Activated CD4-positive, alpha-beta T cell treated with anti-CD3 and anti-CD28 coated beads, Interleukin-10, Interleukin-2, amounts not matched to agents 100 ng/mL and 50 ng/mL, durations not matched to agents 16 hours and 8 hours (primary cell): ENCODE measurements at regions not wholly inside any gene's neighbourhood (a gene's known extent, or its start where the extent isn't known, plus 50 kb on each side); places are given as distances from the start of the nearest gene placed in this dataset.

ENCODE experiments used
- DNase-seq: peaks from one replicate; pipeline ENCODE4 v3.0.0-alpha.2; 2020

DNA sequence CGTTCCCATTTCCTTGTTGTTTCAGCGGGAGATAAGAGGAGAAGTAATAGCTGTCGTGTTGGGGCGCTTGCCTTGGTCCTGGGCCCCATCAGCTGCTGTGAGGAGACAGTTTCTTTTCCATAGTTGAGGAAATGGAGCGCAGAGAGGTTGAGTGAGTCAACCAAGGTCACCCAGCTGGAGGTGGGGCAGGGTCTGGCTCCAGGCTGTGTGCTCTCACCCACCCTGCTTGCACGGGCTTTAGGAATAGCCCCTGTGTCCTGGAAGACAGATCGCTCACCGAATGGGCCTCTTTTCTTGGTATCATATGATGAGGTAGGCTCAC, 165.7 kb upstream of the RTL1 start:
- DNase-seq, result no peak

DNA sequence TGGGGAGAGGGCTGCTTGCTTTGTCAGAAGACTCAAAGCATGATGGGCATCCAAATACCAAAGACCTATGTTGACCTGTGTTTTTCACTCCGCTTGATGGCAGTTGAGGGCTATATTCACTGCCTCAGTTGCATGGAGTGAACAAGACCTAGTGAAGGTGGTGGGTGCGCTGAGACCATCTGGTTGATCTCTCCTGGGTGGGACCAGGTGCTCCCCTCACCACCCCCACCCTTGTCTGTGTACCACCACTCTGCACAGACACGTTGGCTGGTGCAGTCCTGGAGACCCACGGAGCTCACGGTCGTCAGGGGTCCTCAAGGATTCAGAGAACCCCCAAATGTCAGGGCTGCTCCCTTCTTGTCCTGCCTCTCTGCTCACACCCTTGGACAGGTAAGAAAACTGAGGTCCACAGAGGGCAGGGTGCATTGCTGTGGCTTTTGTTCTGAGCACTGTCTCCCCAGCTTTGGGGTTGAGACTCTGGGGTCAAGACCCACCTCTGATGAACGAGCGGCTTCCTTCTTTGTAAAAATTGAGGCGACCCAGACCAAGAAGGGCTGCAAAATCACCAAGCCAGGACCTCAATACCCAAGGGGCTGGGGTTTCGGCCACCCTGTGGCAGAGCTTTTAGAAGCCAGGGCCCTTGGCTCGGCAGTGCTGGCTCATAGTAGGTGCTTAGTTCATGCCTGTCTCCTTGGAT, 166.3 kb upstream of the RTL1 start:
- no peak for DNase-seq

DNA sequence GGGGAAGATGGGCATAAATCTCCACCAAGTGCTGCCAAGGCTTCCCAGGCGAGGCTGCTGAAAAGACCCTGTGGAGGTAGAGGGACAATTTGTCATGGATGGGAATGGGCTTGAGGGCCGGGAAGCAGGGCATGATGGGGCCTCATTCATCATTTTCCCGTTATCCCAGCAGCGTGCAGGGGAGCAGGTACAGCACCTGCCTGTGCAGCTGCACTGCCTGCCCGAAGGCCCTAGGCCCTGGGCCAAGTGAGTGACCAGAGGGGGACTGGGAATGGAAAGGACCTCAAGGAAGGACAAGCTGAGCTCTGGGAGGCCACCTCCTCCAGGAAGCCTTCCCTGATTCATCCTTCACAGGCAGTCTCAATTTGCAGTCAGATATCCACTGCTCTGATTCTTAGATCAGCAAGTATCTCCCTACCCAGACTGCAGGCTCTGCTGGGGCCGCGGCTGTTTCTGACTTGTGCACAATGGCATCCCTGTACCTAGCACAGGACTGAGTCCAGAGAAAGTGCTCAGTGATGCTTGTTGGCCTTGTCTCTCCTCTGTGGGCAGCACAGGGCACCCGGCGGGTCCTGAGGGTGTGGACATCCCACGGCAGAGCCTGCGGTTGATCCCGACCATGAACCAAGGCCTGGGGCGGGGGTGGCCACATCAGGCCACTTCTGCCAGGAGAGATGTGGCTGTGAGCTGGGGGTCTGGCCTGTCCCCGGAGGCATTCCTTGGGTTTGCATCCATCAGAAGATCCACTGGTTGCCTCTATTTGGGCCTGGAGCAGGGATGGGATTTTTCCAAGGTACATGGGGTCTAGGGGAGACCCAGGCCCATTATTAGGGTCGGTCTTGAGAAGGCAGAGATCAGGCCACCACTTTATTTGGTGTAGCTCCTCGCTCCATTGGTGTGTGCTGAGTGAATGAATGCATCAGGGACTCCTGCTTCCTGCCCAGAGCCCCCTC, 167.3 kb upstream of the RTL1 start:
- DNase-seq, result no peak

DNA sequence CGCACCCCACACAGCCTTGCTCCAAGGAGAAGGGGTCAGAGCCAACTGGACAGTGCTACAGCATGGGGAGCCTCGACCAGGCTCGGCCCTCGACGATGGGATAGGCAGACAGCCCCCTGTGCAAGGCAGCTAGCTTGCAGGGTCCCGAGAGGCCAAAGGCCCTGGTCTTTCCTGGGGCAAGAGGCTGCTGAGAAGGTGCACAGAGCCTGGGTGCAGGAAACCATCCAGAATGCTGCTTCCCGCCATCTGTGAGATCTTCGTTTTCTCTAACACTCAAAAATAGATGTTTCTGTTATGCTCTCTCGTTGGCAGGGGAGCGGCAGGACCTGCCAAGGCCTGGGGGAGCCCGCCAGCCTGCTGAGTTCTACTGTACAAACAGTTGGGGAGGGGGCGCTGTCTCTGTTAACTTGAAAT, 168.0 kb upstream of the RTL1 start:
- no peak for DNase-seq

- no peak for DNase-seq
These were observed 168.5 kb upstream of the RTL1 start for GRCh38 chr14:101072070-101072469.

DNA sequence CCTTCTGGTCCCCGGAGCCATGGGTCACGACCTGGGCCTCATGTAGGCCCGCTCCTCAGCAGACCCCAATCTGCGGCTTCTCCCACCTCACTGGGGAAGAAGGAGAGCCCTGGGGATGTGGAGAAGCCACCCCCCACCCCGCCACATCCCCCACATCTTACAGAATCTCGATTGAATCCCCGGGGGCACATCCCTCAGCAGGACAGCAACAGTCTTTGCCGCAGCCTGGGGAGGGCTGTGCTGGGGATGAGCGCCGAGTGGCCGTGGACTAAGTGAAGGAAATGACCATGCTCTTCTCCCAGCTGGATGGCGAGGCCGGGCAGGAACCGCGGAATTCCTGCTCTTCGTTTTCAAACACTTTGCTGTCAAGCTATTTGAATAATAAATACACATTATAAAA, 169.0 kb upstream of the RTL1 start:
- DNase-seq, result no peak

- DNase-seq, result peak; percentile 57
These were observed 169.5 kb upstream of the RTL1 start for GRCh38 chr14:101072945-101073597.

DNA sequence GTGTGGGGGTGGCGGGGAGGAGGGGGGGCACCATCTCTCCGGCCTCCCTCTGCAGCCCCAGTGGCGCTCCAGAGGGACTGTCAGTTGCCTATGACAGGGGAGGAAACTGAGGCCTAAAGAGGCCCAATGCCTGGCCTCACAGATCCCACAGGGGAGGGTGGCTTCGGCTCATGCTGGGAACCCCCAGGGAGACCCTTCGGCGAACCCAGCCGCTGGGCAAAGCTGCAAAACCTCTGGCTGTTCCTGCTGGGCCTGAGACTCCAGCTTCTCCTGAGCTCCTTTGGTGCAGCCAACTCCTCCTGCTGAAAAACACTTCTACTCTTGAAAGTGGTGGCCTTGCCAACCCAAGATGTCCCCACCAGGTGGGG, 170.1 kb upstream of the RTL1 start:
- DNase-seq, result no peak

DNA sequence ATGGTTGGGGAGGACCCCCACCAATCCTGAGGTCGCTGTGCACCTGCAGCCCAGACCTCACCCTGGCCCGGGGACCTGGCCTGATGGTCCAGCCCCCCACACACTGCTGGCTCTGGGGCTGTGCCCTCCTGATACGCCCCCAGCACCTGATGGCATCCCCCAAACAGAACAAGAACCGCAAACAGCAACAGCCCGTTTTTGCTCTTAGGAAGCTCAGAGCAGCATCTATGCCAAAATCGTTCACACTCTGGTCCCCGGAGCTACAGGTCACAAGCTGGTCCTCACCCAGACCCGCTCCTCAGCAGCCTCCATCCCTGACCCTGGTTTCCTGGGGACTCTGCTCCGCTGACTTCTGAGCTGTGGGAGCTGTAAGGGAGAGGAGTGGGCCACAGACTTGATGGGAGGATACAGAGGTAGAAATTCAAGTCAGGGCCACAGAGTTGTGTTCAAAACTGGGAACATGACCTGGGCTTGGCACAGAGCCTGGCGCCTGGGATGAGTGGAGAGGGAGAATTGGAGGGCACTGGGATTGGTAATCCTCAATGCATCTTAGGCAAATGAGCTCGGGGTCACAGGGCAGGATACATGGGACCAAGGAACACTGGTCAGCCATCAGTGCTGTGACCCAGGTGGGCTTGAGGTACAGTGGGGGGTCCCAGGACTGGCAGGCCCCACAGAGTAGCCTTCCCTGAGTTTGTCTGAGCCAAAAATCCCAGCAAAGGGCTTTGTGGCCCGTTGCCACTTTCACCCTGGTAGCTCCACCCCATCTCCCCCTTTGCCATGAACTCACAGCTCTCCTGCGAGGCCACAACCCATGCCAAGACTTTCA, 170.9 kb upstream of the RTL1 start:
- no peak for DNase-seq

GRCh38 chr14:101075025-101075800, 171.7 kb upstream of the RTL1 start:
- DNase-seq, result peak; percentile 23

DNA sequence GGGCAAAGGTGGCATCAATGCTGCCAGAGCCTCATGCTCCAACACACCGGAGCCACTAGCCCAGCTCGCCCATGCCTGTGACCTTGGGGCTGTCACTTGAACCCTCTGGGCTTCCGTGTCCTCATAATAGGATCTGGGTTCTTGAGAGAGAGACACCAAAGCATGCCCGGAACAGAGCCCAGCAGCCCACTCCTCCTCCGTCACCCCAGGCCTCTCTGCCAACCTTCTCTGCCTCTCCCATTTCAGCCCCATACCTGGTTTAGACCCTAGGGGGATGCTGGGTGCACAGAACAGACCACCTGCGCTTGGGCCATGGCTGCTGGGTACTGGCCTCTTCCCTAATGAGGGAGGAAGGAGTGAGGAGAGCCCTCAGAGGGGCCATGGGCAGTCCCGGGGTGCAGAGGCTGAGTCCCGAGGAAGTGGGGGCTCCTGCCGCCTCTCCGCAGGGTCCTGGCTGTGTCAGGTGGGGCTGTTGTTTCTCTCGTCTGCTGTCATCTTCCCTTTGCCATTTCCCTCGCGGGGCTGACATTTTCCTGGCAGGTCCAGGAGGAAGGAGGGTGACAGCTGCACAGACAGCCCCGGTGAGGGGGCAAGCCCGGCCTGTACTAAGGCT, 172.4 kb upstream of the RTL1 start:
- DNase-seq, result no peak

- DNase-seq, result no peak
These were observed 173.1 kb upstream of the RTL1 start for GRCh38 chr14:101076451-101077198.

DNA sequence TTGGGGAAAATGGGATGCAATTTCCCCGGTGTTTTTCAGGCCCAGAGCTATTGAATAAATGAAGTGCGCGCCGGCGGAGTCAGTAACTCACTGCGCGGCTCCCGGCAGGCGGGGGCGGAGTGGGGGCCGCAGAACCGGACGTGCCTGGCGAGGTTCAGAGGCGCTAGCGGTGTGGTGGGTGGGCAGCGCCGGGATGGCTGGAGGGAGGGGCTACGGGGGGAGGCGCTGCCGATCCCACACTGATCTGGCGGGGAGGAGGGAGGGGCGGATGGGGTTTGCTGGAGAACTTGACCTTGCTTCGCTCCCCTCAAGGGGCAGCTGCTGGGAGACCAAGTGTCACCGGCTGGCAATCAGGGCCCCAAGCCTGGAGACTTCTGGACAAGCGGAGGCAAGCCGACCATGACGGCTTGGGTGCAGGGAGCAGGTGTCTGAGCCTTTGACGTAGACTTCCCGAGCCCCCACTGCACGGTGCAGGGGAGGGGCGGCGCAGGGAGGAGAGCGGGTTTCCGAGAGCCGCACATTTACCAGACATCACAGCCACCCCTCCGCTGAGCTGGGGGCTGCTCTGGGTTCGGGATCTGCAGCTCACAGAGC, 174.1 kb upstream of the RTL1 start:
- DNase-seq, result no peak

- DNase-seq, result no peak
These were observed 174.8 kb upstream of the RTL1 start for GRCh38 chr14:101078170-101078891.

GRCh38 chr14:101078892-101079221, 175.3 kb upstream of the RTL1 start:
- no peak for DNase-seq

DNA sequence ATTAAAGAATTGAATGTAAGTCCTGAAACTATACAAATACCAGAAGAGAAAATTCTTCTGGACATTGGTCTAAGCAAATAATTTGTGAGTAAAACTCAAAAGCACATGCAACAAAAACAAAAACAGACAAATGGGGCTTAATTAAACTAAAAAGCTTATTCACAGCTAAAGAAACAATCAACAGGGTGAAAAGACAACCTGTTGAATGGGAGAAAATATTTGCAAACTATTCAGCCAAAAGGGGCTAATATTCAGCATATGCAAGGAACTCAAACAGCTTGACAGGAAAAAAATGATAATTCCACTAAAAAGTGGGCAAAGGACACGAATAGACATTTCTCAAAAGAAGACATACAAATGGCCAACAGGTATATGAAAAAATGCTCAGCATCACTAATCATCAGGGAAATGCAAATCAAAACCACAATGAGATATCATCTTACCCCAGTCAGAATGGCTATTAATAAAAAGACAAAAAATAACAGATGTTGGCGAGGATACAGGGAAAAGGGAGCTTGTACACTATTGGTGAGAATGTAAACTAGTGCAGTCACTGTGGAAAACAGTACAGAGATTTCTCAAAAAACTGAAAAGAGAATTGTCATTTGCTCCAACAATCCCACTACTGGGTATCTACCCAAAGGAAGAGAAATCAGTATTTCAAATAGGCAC, 177.5 kb upstream of the RTL1 start:
- DNase-seq, result no peak

GRCh38 chr14:101082036-101082435, 178.5 kb upstream of the RTL1 start:
- DNase-seq, result no peak

- no peak for DNase-seq
These were observed 179.2 kb upstream of the RTL1 start for GRCh38 chr14:101082436-101083384.
